ENCODE measurements at regions not wholly inside any gene's neighbourhood (a gene's known extent, or its start where the extent isn't known, plus 50 kb on each side); places are given as distances from the start of the nearest gene placed in this dataset.

DNA sequence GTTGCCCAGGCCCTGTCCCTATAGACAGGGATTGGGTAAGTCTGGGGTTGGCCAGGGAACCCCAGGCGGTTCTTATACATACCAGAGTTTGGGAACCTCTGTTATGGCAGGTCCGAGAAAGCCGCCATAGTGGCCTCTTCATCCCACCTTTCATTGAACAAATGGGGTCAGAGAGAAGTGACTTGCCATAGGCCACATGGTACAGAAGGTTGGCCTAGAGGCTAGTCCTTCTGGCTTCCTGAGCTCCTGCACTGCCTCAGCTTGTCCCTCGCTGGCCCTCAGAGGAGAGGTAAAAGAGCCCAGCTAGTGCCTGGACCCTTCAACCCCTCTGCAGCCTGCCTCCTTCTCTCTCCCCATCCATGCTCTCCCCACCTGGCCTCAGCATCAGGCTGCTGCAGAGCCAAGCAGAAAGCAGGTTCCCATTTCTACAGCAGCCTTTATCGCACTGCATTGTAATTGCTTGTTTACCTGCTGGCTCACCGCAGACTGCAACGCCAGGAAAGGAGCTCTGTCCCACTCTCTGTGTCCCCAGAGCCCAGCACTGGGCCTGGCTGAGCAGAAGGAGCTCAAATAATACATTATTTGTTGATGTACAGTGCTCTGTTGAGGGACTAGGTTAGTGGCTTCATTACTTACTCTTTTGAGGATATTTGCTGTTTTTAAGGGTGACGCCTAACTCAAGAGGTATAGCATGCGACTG, 103.6 kb downstream of the TRIM29 start:
- DNase-seq = no peak

DNA sequence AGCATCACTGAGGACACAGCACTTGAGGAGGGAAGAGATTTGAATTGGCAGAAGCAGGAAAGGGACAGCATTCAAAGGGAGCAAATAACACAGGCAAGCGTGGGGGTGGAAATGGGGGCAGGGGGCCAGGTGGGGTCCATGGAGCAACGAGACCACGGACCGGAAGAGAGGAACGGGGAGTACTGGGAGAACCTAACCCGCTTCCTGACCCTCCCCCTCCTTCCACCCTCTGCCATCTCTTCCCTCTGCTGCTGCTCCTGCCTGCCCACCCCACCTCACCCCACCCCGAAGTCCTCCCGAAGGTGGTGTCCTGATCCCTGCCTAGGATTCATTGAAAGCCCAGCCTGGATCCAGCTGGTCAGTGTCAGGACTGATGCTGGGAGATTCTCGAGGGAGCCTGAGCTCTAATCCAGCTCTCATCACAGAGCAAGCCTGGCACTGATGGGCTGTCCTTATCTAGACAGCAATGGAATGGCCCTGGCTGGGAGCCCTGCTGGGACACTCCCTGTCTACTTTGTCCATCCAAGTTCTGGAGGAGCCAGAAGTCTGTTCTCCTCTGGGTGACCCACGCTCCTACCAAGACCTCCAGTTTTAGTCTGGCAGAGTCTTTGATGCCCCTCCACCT, 105.0 kb downstream of the TRIM29 start:
- no peak for DNase-seq

DNA sequence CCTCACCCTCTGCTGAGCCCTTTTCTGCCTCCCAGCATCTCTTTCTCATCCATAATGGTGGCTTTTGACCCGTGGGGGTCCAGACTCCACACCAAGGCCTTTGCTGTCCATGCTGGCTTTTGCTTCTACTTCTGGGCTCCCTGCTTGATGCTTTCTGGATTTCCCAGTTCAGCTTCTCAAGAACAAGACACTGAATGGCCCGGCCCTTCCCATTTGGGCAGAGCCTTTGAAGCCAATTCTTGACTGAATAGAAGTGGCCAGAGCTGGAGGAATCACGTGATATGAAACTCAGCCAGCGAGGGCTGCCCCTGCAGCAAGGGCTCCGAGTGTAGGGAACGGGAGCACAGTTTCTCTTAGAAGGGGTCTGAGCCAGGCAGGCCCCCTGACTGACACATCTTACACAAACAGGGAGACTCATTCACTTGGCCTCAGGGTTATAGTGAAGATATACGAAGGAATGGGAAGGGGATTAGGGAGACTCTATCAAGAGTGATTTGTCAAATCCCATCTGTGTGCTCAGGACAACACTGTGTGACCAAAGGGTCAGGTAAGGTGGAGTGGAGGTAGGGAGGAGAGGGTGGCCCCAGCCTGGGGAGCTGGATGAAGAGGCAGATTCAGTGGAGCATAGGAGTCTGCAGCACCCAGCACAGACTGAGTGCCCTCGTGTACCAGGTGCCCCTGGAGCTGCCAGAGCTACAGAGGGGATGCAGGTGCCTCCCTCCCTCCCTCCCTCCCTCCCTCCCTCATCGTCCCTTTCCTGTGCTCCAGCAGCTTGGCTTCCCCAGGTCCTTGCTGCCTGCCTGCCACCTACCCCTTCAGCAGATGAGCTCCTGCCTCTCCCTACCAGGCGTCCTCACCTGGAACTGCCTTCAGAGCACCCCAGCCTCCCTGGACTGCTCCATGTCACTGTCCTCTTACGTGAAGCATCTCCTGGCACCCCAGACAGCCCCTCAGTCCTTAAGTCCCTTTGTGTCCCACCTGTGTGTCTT, 106.0 kb downstream of the TRIM29 start:
- no peak for DNase-seq

DNA sequence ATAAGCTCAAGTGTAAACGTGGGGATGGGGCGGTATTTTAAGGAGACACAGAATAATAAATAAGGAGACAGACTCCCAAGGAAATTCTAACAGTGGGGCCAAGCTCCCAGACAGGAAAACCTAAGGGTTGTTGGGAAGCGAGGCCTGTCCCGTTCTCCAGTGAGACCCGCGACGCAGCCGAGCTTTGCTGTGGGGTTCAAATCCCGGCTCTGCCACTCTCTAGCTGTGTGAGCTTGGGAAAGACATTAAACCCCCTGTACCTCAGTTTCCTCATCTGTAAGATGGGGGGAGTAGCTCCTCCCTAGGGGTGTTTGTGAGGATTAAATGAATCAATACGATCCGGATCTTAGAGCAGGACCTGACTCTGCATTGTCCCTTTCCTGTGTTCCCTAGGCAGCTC, 106.8 kb downstream of the TRIM29 start:
- DNase-seq = no peak

DNA sequence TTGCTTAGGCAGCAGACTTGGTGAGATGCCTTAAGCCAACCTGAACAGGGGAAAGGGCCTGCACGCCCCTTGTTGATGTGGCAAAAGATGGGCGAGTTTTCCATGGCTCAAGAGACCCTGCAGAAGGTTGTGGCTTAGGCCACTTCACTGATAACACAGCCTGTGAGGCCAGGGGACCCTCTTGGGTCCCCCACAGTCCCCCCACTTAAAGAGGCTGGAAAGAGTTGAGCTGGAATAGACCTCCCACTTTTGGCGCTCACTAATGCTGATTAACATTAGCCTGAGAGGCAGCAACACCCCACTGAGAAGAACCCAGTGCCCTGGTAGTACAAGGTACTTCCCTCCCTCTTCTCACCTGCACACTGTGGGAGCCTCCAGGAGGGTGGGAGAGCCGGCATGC, 107.5 kb downstream of the TRIM29 start:
- no peak for DNase-seq

DNA sequence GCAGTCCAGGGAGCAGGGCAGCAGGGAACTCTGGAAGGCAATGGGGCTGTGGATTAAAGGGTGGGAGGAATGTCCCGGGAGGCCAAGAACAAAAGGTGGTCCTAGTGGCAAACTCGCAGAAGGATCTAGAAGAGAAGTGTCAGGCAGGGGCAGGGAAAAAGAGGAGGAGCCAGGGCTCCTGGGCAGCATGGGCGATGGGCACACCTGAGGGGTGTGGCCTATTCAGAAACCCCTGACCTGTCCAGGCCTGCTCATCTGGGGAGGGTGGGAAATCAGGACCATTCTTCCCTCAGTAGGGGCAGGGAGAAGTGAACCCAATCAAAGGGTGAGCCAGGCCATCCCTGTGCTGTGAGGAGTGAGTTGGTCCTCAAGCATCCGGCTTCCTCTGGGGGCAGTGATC, 108.6 kb downstream of the TRIM29 start:
- DNase-seq = no peak

DNA sequence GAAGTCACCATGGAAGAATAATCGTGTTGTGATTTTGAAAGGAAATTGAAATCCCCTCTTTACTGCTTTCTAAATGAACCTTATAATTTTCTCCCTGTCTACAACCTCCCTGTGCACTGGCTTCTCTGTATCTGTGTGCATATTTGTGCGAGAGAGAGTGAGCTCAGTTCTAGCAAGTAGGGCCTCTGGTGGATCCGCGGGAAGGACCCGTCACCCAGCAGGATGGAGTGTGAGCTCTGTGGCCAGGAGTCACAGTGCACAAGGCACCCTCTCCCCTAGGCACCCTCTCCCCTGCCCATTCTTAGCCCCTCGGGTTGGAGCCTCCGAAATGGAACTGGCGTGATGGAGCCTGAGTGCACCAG, 109.0 kb downstream of the TRIM29 start:
- no peak for DNase-seq

DNA sequence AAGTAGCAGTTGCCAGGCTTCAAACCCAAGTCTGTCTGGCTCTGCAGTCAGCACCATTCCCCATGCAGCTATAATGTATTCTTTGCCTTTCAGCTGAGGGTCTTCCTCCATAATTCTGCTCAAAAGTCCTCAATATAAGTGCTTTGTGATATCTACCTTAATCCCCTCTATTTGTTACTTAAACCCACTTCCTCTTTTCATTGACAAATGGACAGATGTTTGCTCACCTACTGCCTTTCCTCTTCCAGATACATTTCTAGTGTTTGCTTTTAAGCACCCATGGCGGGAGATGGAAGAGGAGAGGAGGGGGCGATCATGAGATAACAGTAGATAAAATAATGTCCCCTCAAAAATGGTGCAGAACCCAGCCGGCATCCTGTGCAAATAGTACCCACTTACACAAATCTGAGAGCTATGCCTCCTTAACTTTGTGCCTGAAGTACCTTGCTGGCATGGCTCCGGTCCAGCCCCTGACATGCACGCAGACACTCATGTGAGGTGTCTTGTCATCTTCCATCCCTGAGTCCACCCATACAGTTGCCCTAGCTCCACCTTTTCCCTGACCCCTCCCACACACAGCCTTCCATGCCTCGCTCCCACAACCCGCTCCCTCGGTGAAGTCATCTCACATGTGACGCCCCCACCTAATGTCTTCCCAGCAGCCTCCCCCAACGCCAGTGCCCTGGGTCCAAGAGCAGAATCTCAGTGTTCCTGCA, 109.6 kb downstream of the TRIM29 start:
- DNase-seq = no peak

DNA sequence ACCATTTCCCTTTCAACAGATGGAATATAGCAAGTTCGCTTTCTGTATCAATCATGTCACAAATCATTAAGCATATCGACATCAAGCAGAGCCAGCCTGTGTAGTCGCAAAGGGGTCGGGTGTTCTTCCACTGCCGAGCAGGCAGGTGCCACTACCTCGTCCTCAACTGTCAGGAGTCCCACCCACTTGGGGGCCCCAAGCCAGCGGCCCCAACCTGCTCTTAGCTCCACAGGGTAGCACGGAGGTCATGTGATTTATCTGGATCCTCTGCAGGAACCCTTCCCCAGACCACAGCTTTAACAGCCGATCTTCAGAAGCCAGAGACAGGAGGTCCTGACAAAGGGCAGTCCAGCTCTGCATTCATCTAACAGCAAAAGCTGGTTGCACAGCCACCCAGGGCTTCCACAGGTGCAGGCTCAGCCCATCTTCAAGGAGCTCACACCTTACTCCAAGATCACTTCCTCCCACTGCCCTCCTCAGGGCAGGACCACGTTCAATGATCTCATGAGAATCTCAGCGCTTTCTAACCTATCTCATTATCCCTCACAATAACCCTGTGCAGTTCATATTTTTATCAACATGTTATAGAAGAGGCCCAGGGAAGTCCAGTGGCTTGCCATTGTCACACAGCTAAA, 110.2 kb downstream of the TRIM29 start:
- no peak for DNase-seq

DNA sequence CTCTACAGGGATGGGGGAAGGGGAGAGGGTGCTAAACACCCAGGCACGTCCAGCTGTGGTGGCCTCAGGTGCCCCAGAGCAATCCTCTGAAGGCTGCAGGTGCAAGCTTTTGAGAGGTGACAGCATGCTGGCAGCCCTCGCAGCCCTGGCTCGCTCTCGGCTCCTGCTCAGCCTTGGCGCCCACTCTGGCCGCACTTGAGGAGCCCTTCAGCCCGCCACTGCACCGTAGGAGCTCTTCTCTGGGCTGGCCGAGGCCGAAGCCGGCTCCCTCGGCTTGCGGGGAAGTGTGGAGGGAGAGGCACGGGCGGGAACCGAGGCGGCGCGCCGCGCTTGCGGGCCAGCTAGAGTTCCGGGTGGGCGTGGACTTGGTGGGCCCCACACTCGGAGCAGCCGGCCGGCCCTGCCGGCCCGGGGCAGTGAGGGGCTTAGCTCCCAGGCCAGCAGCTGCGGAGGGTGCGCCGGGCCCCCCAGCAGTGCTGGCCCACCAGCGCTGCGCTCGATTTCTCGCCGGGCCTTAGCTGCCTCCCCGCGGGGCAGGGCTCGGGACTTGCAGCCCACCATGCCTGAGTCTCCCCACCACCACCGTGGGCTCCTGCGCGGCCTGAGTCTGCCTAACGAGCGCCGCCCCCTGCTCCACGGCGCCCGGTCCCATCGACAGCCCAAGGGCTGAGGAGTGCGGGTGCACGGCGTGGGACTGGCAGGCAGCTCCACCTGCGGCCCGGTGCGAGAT, 112.1 kb downstream of the TRIM29 start:
- no peak for DNase-seq

DNA sequence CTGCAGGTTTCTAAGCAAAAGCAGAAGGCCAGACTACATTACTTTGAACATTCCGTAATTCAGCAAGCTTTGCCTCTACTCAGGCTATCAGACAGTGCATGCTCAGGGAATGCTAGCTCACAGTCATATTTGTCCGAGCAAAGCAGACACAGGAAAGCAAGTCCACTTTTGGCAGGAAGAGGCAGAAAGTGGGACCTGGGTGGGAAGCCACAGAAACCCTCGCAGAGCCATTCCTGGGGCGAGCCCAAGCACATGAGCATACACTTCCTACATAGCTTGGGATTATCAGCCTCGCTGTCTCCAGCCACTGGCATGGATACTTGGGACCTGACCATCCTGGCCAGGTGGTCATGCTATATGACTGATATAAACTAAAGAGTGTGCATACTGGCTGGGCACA, 113.3 kb downstream of the TRIM29 start:
- no peak for DNase-seq

DNA sequence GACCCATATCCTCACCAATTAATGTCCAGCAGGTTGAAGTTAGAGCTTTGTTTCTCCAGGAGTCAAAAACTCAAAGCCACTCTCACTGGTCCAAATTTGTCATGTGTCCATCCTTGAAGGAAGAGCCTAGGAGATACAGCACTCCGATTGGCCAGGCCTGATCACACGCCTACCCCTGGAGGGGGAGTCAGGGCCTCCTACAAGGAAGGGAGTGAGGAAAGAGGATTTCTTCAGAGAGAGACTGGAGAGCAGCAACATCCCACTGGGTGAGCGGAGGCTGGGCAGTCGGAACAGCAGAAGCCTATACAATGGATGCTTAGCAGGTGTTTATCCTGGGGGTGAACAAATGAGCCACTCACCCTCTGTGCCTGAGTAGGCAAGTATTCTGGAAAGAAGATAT, 113.9 kb downstream of the TRIM29 start:
- DNase-seq = no peak

DNA sequence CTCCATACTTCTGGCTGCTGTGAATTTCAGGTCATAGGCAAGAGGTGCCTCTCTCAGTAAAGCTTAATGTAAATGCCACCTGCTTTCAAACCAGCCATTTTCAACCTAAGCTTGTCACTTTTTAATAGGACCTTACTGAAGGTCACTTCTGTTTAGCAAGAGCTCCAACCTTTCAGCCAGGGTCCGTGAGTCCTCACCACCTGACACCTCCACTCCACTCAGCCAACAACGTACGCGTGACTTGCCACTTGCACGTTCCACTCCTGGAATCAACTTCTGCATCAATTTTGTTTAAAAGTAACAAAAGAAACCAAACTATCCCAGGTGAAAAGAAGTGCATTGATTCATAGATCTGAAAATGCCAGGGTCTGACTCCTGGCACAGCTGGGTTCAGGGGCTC, 114.4 kb downstream of the TRIM29 start:
- DNase-seq = no peak

DNA sequence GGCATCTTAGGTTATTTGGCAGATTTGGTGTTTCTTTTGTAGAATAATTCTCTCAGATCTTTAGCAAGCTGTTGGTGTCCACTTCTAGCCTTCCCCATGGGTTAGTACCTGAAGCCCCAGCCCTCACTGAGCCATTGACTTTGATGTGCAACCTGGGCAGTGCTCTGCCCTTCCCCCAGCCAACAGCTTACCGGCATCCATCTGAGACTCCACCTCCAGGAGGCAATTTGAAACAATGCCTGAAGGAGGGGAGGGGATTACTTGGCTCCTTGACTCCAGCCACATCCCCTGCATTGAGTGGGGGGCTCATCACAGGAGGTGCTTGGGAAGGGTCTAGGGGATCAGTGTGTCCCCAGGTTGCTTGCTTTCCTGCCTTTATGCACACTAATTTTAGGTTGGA, 114.8 kb downstream of the TRIM29 start:
- DNase-seq = no peak

DNA sequence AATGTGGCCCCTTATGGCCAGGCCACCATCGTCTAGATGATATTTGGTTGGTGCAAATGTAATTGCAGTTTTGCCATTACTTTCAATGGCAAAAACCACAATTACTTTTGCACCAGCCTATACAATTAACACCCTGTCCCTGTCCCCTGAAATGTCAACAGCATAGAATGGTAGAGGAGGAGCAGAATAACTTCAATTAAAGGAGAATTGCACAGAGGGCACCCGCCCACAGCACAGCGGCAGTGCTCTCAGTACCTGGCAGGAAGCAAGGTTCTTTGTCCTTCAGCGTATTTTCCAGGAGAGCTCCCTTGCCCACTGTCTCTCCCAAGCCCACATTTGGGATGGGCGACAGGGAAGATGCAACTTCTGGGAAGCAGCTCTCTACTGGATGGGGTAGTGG, 115.3 kb downstream of the TRIM29 start:
- no peak for DNase-seq

DNA sequence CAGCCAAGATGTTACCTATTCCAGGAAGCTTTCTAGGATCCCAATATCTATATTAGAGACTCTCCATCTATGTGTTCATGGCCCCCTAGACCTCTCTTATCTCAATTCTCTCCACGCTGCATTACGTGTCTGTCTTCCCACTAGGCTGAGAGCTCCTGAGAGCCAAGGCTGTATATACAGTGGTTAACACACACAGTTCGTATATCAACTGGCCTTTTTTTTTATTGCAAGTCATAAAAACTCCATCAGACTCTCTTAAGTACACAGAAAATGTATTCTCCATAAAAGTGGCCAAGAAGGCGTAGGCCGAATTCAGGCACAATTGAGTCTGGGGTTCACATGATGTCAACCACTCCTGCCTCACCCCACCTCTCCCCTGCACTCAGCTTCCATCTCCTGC, 115.9 kb downstream of the TRIM29 start:
- DNase-seq = no peak

DNA sequence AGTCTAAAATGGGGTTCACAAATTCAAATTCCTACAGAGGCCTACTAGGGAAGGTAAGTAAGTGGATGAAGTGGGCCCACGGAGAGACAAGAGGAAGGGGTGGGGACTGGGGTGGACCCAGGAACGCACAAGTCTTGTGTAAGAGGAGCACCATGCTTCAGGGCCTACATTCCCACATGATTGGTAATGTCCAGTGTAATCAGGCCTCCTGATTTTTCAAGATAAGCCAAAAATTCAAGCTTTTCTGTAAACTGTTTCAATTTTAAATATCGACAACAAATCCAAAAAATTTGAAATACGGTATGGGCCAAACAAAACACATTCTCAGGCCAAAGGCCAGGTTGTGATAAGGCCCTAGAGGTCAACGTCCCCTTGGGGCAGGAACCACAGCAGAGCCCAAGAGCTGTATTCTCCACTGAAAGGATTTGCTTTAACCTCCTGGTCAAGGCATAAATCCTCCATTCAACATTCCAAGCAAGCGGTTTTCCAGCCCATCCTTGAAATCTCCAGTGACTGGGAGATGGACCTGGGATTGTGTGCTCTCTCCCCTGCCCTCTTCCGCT, 116.4 kb downstream of the TRIM29 start:
- no peak for DNase-seq

DNA sequence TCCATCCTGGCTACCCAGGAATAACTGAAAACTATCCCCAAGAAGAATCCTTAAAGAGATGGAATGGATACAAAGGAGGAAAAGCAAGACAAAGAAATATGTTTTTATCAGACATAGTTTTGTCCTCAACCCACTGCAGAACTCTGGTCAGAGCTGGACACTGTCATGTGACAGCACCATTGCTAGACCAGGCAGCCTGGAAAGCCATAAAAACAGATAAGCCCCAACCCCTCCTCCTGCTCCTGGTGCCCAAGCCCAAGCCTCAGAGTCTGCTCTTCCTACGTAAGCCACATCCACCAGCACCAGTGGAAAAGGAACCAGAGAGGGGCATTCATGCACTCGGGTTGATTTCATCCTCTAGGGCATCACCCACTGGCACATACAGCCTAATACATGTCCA, 116.9 kb downstream of the TRIM29 start:
- DNase-seq = no peak

DNA sequence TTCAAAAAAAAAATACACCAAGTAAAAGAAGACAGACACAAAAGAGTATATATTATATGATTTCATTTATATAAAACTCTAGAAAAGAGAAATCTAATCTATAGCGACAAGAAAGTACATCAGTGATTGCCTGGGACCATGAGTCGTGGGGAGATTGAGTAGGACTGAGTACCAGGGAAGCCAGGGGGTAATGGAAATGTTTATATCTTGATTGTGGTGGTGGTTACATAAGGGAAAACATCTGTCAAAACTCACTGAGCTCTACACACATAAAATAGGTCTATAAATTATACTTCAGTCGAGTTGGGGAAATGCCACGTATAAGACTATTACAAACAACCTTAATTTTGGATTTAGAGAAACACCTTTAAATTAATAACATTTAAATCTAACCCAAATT, 117.4 kb downstream of the TRIM29 start:
- DNase-seq = no peak

DNA sequence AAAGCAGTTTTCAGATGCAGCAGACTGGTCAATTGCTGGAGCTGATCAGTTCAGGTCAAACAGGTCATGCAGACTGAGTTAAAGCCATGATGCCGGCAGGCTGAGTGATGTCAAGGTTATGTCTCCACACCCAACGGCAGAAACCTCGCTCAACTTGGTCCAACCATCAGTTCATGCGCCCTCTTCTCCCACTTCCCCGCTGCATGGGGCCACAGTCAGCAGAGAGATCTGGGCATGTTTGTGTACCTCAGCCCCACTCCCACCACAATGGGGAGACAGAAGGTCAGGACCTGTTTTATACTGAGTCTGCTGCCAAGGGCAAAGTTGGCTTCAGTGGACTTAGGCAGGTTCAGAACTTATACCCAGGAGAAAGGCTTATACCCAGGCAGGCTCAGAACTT, 118.7 kb downstream of the TRIM29 start:
- no peak for DNase-seq
